ENCODE measurements at regions not wholly inside any gene's neighbourhood (a gene's known extent, or its start where the extent isn't known, plus 50 kb on each side); places are given as distances from the start of the nearest gene placed in this dataset.

GRCh38 chr19:30686176-30686820 lies 314.1 kb downstream of the ZNF536 start:
- peak; percentile 23 for TF ChIP-seq CTCF (IDR thresholded peaks at IDR 0.05; ENCODE audit: low read depth, low read length)
- in situ Hi-C loops (cut with HindIII; ENCODE audit: low sequenced_read_pairs): no loop called here
- no peak overlapping the region for H3K4me3 ChIP-seq (ENCODE audit: low read depth, low read length)
- DNase-seq (ENCODE audit: low read depth, low spot score): peak; percentile 5

GRCh38 chr19:30685426-30686000 lies 313.3 kb downstream of the ZNF536 start:
- no peak overlapping the region for H3K4me3 ChIP-seq (ENCODE audit: low read depth, low read length)
- in situ Hi-C loops (cut with HindIII; ENCODE audit: low sequenced_read_pairs): no loop called here
- no peak for TF ChIP-seq CTCF (IDR thresholded peaks at IDR 0.05; ENCODE audit: low read depth, low read length)
- no peak for DNase-seq (ENCODE audit: low read depth, low spot score)

- in situ Hi-C loops (cut with HindIII; ENCODE audit: low sequenced_read_pairs): no loop called here
- no peak for DNase-seq (ENCODE audit: low read depth, low spot score)
- no peak overlapping the region for H3K4me3 ChIP-seq (ENCODE audit: low read depth, low read length)
- TF ChIP-seq CTCF (IDR thresholded peaks at IDR 0.05; ENCODE audit: low read depth, low read length): no peak
Observed at GRCh38 chr19:30684613-30685012, 312.4 kb downstream of the ZNF536 start.

- TF ChIP-seq CTCF (IDR thresholded peaks at IDR 0.05; ENCODE audit: low read depth, low read length): peak; percentile 87
- in situ Hi-C loops (cut with HindIII; ENCODE audit: low sequenced_read_pairs): no loop called here
- peak; percentile 78 for DNase-seq (ENCODE audit: low read depth, low spot score)
Observed at GRCh38 chr19:30682999-30683536, 310.9 kb downstream of the ZNF536 start.

GRCh38 chr19:30682146-30682998 lies 310.2 kb downstream of the ZNF536 start:
- no peak for TF ChIP-seq CTCF (IDR thresholded peaks at IDR 0.05; ENCODE audit: low read depth, low read length)
- in situ Hi-C loops (cut with HindIII; ENCODE audit: low sequenced_read_pairs): no loop called here
- no peak for DNase-seq (ENCODE audit: low read depth, low spot score)
- H3K4me3 ChIP-seq (ENCODE audit: low read depth, low read length): no peak overlapping the region

More at GRCh38 chr19:30682999-30683536, 310.9 kb downstream of the ZNF536 start:
- H3K4me3 ChIP-seq (ENCODE audit: low read depth, low read length): no peak overlapping the region

Data from astrocyte of the spinal cord (primary cell).